Spleen (tissue), 7 donors: ENCODE measurements at regions not wholly inside any gene's neighbourhood (a gene's known extent, or its start where the extent isn't known, plus 50 kb on each side); places are given as distances from the start of the nearest gene placed in this dataset.

Source experiments
- CTCF ChIP-seq, 11 experiments: fragments of 200-600 bp in 7 of 11; fragments of 450-650 bp in 4 of 11; sonication (generic) in 4 of 11; IDR thresholded peaks in 8 of 11; conservative IDR thresholded peaks in 3 of 11; 1 replicate in 7 of 11; 2 replicates in 4 of 11; pipeline versions ENCODE4 v1.4.0 to v1.8.0; 2016 to 2021; ENCODE audit warnings: antibody characterized with exemption in 11 of 11, inconsistent platforms in 4 of 11, mild to moderate bottlenecking in 1 of 11
- POLR2A ChIP-seq, 3 donors: fragments of 450-650 bp; IDR thresholded peaks; one replicate each; pipeline ENCODE4 v1.5.1; 2017; ENCODE audit warnings: antibody characterized with exemption in 3 of 3, mild to moderate bottlenecking in 1 of 3
- donor health status: DM: no; HTN: no; CAD: no; lungs with moderate emphysema.
- donor health status: DM: no; HTN: no; CAD: no.
- donor health status: DM: no; HTN: no; CAD: no.

- TF ChIP-seq CTCF (IDR thresholded peaks at IDR 0.05 in 8 of 11, conservative IDR thresholded peaks at IDR 0.05 in 3 of 11) (no peak), POLR2A (IDR thresholded peaks at IDR 0.05) (no peak)
Observed at GRCh38 chr3:168604767-168605166, 509.0 kb upstream of the GOLIM4 start.
